HG02588 (cell line): ENCODE measurements at regions not wholly inside any gene's neighbourhood (a gene's known extent, or its start where the extent isn't known, plus 50 kb on each side); places are given as distances from the start of the nearest gene placed in this dataset.

Experiments
- ATAC-seq: cut with Tn5 transposase; IDR thresholded peaks from one replicate; pipeline ENCODE4 v1.9.1; 2021; ENCODE audit warnings: mild to moderate bottlenecking, moderate library complexity; ENCODE audit not compliant: unreplicated experiment

- ATAC-seq, result no peak
These were observed 62.8 kb upstream of the COL11A1 start for GRCh38 chr1:103171041-103171590.

GRCh38 chr1:103170609-103171008, 62.3 kb upstream of the COL11A1 start:
- no peak for ATAC-seq

GRCh38 chr1:103162360-103162759, 54.0 kb upstream of the COL11A1 start:
- no peak for ATAC-seq

- no peak for ATAC-seq
These were observed 52.0 kb upstream of the COL11A1 start for GRCh38 chr1:103160281-103160680.
